ENCODE measurements at regions not wholly inside any gene's neighbourhood (a gene's known extent, or its start where the extent isn't known, plus 50 kb on each side); places are given as distances from the start of the nearest gene placed in this dataset.

DNA sequence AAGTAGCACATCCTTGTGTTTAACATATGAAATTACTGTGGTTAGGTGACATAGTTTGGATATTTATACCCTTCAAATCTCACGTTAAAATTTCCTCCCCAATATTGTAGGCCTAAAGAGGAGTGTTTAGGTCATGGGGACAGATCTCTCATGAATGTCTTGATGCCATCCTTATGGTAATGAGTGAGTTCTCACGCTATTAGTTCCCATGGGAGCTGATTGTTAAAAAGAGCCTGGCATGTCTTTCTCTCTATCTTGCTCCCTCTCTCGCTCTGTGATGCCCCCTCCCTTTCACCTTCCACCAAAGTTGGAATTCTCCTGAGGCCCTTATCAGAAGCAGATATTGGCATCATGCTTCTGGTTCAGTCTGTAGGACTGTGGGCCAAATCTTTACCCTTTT is 660.1 kb downstream of the ADCYAP1 start:
- no peak for DNase-seq (ENCODE audit: low read depth)

DNA sequence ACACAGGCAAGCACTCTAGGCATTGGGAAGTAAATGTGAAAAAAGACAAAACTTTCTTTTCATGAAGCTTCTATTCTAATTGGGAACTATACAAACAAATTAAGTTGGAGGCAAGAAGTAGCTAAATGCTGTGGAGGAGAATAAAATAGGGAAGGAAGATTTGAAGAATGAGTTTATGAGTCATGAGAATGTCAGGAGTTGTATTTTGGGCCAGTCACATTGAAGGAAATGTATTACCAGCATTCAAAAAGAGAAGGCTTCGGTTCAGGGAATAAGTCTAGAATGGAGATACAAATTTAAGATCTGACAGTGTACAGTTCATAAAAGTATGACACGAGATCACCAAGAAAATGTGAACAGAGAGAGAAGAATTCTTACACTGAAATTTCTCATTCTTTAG is 666.5 kb downstream of the ADCYAP1 start:
- DNase-seq (ENCODE audit: low read depth) = no peak

DNA sequence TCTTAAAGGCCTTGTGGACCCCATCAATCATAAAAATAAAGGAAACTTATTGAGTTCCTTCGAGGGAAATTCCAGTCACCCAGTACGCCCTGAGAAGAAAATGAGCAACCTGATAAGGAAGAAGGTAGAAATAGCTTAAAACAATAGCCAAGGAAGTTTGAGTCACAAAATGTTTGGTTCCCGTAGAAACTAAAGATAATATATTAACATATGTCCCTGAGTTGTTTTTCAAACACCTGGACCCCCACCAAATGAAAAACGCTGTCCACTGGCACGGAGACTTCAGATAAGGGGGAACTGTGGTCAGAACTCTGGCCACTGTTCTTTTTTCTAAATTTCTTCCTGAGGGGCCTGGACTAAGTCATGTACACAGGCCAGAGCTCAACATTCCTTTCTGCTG is 669.1 kb downstream of the ADCYAP1 start:
- no peak for DNase-seq (ENCODE audit: low read depth)

- DNase-seq (ENCODE audit: low read depth) = no peak
These were observed 670.4 kb downstream of the ADCYAP1 start for GRCh38 chr18:1575084-1575483.

DNA sequence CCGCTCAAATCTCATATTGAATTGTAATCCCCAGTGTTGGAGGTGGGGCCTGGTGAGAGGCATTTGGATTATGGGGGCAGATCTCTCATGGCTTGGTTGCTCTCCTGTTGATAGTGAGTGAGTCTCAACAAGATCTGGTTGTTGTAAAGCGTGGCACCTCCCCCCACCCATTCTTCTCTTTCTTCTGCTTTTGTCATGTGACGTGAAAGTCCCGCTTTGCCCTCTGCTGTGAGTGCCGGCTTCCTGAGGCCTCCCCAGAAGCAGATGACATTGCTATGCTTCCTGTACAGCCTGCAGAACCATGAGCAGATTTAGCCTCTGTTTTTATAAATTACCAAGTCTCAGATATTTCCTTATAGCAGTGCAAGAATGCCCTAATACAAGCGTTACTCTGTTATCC is 673.8 kb downstream of the ADCYAP1 start:
- no peak for DNase-seq (ENCODE audit: low read depth)

DNA sequence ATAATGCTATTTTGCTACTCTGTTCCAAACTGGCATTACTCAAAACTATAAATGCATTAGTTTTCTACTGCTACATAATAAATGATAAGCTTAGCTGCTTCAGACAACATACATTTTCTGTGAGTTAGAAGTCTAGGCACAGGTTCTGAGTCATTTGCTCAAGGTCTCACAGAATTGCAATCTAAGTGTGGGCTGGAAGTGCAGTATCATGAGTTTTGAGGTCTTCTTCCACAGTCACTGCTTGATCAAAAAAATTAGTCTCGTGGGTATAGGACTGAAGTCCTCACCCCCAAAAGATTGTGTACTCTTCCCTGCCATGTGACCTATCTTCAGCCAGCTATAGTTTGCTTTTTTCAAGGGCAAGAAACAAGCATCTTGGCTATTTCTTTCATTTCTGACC is 676.9 kb downstream of the ADCYAP1 start:
- no peak for DNase-seq (ENCODE audit: low read depth)

DNA sequence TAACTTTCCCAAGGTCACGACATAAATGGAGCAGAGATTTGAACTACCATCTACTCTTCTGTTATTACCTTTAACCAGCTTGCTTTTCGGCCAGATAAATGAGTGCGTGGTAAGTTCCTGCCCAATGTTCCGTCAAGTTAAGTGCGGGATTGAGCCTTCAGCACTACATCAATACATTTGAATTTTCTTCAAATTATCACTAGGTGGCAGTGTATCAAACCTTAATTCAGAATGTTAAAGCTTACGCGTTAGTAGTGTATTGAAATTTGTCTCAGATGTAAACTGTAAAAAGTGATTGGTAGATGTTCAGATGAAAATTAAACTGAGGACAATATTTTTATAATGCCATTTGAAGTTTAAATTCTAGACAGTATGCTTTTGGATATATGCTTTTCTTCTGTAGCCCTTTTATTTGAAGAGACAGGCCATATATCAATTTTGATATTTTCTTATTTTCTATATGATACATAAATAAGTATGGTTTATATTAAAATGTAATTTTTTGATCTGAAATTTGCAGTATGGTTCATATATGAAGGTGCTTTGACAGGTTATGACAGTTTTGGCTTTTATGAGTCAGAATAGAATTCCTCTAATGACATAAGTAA is 681.3 kb downstream of the ADCYAP1 start:
- DNase-seq (ENCODE audit: low read depth) = no peak

DNA sequence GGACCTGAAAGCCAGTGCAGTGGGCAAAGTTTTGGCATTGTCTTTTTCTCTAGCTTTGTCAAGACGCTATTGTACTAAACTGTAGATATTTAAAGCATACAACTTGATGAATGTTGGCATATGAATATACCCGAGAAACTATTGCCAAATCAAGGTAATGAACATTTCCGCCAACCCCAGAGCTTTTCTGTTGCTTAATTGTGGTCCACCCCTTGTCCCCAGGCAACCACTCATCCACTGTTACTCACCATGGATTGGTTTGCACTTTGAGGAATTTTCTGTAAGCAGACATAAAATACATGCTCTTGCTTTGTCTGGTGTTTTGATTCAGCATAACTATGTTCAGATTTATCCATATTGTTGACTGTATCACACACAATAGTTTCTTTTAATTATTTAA is 688.4 kb downstream of the ADCYAP1 start:
- DNase-seq (ENCODE audit: low read depth) = no peak

DNA sequence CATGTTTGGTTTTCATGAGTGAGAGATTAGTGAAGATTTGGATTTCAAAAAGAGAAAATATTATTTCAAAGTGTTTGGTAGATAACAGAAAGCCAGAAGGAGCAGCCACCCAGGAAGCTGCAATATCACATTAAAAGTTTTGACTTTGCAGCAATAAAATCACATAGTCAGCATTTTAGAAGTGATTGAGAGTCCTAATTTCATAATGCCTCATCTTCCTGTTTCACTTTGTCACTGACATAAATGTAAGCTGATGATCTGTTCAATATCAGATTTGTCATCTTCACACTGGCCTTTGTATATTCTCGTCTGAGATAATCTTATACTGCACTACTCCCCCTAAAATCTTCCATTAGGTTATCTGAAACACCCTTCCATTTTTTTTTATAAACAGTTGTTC is 690.5 kb downstream of the ADCYAP1 start:
- no peak for DNase-seq (ENCODE audit: low read depth)

GRCh38 chr18:1599196-1599595 is 694.5 kb downstream of the ADCYAP1 start:
- DNase-seq (ENCODE audit: low read depth) = no peak

- DNase-seq (ENCODE audit: low read depth) = no peak
These were observed 700.1 kb downstream of the ADCYAP1 start for GRCh38 chr18:1604751-1605150.

DNA sequence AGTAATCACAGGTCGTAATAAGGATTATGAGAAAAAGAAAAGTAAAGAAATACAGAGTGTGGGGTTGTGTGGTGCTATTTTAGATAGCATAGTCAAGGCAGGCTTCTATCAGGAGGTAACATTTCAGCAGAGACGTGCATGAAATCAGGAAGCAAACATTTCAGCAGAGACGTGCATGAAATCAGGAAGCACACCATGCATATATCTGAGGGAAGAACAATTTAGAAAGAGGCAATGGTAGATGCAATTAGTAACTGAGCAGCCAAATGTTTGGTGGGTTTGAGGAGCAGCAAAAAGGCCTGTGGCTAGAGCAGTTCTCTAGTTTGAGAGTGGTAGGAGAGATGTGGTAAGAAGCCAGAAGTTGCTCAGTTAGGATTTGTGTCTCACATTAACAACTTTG is 713.7 kb downstream of the ADCYAP1 start:
- no peak for DNase-seq (ENCODE audit: low read depth)

GRCh38 chr18:1619507-1619906 is 714.8 kb downstream of the ADCYAP1 start:
- no peak for DNase-seq (ENCODE audit: low read depth)

DNA sequence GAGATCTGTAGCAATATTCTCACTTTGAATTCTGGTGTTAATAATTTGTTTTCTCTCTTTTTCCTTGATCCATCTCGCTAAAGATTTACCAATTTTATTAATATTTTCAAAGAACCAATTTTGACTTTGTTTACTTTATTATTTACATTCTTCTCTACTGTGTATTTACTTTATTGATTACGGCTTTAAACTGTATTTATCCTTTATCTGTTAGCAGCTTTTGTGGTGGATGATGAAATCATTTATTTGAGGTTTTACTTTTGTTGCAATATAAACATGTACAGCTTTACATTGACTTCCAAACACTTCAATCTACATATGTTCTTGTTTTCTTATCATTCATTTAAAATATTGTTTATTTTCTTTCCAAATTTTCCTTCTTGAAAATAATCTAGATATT is 719.9 kb downstream of the ADCYAP1 start:
- no peak for DNase-seq (ENCODE audit: low read depth)

DNA sequence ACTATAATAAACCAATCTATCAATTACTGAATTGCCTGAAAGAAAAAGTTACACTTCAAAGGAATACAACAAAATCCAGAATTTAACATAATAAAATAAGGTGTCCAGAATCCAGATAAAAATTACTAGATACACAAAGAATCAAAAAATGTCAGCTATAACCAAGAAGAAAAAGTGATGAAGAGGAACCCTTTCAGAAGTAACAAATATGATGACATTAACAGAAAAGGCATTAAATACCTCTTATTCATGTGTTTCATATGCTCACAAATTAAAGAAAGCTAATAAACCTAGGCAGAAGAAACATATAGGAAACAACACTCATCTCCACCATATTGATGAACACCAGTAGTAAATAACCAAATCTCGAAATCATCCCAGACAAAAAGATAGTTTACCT is 722.8 kb downstream of the ADCYAP1 start:
- DNase-seq (ENCODE audit: low read depth) = no peak

DNA sequence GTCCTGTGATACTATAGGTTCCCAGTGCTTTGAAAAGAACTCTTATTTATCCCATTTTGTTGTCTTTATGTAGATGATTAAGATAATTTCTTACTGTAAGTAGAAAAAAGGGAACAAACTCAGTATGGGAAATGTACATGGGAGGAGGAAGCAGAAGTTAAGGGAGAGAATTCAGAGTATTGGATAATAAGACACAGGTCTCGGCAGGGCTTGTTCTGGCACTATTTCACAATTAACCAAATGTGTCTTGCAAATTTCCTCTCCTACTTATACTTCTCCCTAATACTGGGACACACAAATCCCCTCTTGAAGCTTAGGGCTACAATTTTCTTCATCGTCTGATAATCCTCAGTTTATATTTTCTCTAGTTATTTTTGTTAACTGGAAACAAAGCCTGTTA is 744.0 kb downstream of the ADCYAP1 start:
- no peak for DNase-seq (ENCODE audit: low read depth)

GRCh38 chr18:1652018-1652417 is 747.3 kb downstream of the ADCYAP1 start:
- no peak for DNase-seq (ENCODE audit: low read depth)

DNA sequence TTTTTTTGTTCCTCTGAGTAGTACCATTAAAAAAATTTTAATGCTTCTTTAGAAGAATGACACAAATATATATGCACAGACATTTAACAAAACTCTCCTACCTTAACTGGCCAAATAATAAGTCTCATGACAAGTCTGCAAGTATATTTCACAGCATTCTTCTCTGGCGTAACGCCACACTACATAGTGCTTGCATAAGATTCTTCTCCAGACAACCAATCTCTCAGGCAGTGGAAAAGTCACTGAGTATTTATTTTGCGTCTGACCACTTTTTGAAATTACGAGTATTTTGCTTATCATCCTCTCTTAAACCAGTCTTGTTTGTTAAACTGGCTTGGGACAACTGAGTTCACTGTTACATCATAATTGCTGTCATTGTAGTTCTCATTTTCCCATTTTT is 749.2 kb downstream of the ADCYAP1 start:
- DNase-seq (ENCODE audit: low read depth) = no peak

DNA sequence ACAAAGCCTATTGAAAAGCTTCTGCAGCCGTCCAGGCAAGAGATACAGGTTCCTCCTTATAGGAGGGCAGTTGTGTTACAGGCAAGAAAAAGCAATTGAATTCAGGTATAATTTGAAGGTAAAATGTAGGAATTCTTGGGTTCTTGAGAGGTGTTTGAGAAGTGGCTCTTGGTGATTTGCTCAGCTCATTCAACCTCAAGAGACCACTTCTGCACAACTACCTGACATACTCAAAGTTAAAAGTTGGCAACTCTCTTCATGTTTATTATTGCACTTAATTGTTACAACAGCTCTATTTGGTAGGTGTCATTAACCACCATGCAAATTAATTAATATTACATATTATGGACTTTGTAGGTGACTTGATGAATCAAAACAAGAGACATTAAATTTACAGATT is 753.2 kb downstream of the ADCYAP1 start:
- no peak for DNase-seq (ENCODE audit: low read depth)

GRCh38 chr18:1658908-1659566 is 754.4 kb downstream of the ADCYAP1 start:
- DNase-seq (ENCODE audit: low read depth) = no peak

DNA sequence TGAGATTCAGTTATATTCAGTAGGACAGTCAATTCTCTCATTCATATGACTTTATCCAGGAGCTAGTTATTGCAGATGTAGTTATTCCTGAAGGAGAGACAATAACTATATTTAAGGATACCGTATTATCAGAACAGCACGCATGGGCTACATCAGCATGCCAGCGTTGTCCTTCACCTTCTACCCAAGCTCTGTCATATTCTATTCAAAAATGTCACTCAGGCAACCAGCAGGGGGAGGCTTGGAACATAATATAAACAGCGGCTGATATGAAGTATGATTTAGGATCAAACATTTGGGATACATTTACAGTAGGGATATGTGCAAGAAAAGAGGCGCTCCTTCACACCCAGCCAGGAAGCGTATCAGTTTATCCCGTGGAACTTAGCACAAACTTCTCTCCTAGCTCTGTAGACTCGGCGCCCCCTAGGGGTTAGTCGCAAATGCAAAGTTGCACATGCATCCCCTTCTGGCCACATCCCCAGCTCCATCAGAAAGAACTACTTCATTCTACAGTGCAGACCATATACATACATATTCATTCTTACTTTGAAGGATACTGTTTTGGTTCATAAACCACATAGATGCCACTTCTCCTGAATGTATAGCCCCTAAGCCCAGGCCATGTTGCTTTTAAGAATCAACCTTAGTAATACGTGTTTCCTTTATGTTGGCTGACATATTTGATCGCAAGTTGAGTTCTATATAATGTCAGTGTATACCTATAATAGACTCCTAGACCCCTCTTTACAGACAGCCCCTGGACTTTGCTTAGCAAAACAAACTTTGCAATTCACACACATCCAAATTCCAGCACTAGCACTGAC is 759.4 kb downstream of the ADCYAP1 start:
- no peak for DNase-seq (ENCODE audit: low read depth)

DNA sequence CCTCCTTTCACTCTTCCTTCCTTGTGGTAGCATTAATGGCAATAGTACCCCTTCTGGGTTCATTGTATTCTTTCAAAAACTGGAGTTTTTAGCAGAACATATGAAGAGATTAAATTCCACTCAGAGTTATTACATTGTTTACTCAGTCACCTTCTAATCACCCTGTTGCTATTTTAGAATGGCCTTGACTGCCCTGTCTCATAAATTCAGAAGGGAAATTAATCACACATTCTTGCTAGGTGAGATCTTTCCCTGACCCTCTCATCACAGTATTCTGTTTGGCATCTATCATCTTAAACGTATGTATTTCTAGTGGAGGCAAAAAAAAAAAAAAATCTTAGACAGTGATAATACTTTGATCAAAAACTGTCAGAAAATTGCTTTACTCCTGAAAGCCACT is 760.4 kb downstream of the ADCYAP1 start:
- no peak for DNase-seq (ENCODE audit: low read depth)

- DNase-seq (ENCODE audit: low read depth) = no peak
These were observed 763.6 kb downstream of the ADCYAP1 start for GRCh38 chr18:1668279-1668678.

Data from activated T-helper 1 cell treated with Interleukin-2 at 50 U/mL for 16 hours (primary cell).